ENCODE measurements at regions not wholly inside any gene's neighbourhood (a gene's known extent, or its start where the extent isn't known, plus 50 kb on each side); places are given as distances from the start of the nearest gene placed in this dataset.

- TF ChIP-seq CTCF (IDR thresholded peaks at IDR 0.05; ENCODE audit: extremely low read depth in 1 of 2, insufficient read depth in 1 of 2, low read depth in 1 of 2, low read length in 2 of 2) (no peak), JUN (IDR thresholded peaks at IDR 0.05; ENCODE audit: borderline replicate concordance, insufficient read depth, insufficient read length, low read depth) (no peak), POLR2AphosphoS5 (IDR thresholded peaks at IDR 0.05; ENCODE audit: insufficient read depth, low read depth, low read length) (no peak), POLR2A (IDR thresholded peaks at IDR 0.05; ENCODE audit: low read depth, low read length) (no peak), FOS (IDR thresholded peaks at IDR 0.05; ENCODE audit: borderline replicate concordance, insufficient read depth, low read length) (no peak), EZH2 (IDR thresholded peaks at IDR 0.05; ENCODE audit: borderline replicate concordance, low read depth, low read length, severe bottlenecking) (no peak)
- TF ChIP-seq, protein P1, sequence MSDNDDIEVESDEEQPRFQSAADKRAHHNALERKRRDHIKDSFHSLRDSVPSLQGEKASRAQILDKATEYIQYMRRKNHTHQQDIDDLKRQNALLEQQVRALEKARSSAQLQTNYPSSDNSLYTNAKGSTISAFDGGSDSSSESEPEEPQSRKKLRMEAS (IDR thresholded peaks at IDR 0.05; ENCODE audit: insufficient read depth, insufficient read length) = no peak
These were observed 458.4 kb upstream of the LRRC4C start for GRCh38 chr11:41917900-41918299.

Data from endothelial cell of umbilical vein (primary cell).